Stimulated activated CD8-positive, alpha-beta memory T cell treated with anti-CD3 and anti-CD28 coated beads, Interleukin-2, amount 100 ng/mL, for 48 hours (primary cell): ENCODE measurements at regions not wholly inside any gene's neighbourhood (a gene's known extent, or its start where the extent isn't known, plus 50 kb on each side); places are given as distances from the start of the nearest gene placed in this dataset.

ENCODE experiments used
- DNase-seq, 2 donors: peaks; one replicate each; pipeline ENCODE4 v3.0.0-alpha.2; 2020; ENCODE audit warnings: low read depth in 2 of 2

GRCh38 chr16:85309656-85310587 lies 197.7 kb upstream of the CIBAR2 start:
- DNase-seq = no peak

GRCh38 chr16:85310868-85311585 lies 198.8 kb upstream of the CIBAR2 start:
- no peak for DNase-seq

- no peak for DNase-seq
Measured at GRCh38 chr16:85311741-85312140, 199.5 kb upstream of the CIBAR2 start.

GRCh38 chr16:85312174-85312573 lies 199.9 kb upstream of the CIBAR2 start:
- DNase-seq = no peak

GRCh38 chr16:85312642-85313525 lies 200.6 kb upstream of the CIBAR2 start:
- DNase-seq = no peak

GRCh38 chr16:85313526-85314301 lies 201.4 kb upstream of the CIBAR2 start:
- no peak for DNase-seq

GRCh38 chr16:85314512-85314971 lies 202.3 kb upstream of the CIBAR2 start:
- no peak for DNase-seq

GRCh38 chr16:85315866-85316265 lies 203.6 kb upstream of the CIBAR2 start:
- no peak for DNase-seq

GRCh38 chr16:85316321-85316919 lies 204.1 kb upstream of the CIBAR2 start:
- DNase-seq = peak; percentile 43 to 49

GRCh38 chr16:85316944-85317343 lies 204.7 kb upstream of the CIBAR2 start:
- DNase-seq = no peak

- DNase-seq = no peak
Measured at GRCh38 chr16:85317704-85318103, 205.4 kb upstream of the CIBAR2 start.

- DNase-seq = no peak
Measured at GRCh38 chr16:85319208-85319983, 207.1 kb upstream of the CIBAR2 start.

- no peak for DNase-seq
Measured at GRCh38 chr16:85319984-85320440, 207.7 kb upstream of the CIBAR2 start.

GRCh38 chr16:85320677-85321385 lies 208.6 kb upstream of the CIBAR2 start:
- DNase-seq = no peak

GRCh38 chr16:85321509-85322271 lies 209.4 kb upstream of the CIBAR2 start:
- no peak for DNase-seq

GRCh38 chr16:85323230-85323960 lies 211.1 kb upstream of the CIBAR2 start:
- no peak for DNase-seq

- no peak for DNase-seq
Measured at GRCh38 chr16:85323961-85324253, 211.6 kb upstream of the CIBAR2 start.

GRCh38 chr16:85324488-85324887 lies 212.2 kb upstream of the CIBAR2 start:
- DNase-seq = no peak
